Brain pericyte (primary cell): ENCODE measurements at regions not wholly inside any gene's neighbourhood (a gene's known extent, or its start where the extent isn't known, plus 50 kb on each side); places are given as distances from the start of the nearest gene placed in this dataset.

ENCODE experiments used
- DNase-seq: peaks from one replicate; pipeline ENCODE4 v3.0.0-alpha.2; 2012; ENCODE audit warnings: low read depth, low spot score

DNA sequence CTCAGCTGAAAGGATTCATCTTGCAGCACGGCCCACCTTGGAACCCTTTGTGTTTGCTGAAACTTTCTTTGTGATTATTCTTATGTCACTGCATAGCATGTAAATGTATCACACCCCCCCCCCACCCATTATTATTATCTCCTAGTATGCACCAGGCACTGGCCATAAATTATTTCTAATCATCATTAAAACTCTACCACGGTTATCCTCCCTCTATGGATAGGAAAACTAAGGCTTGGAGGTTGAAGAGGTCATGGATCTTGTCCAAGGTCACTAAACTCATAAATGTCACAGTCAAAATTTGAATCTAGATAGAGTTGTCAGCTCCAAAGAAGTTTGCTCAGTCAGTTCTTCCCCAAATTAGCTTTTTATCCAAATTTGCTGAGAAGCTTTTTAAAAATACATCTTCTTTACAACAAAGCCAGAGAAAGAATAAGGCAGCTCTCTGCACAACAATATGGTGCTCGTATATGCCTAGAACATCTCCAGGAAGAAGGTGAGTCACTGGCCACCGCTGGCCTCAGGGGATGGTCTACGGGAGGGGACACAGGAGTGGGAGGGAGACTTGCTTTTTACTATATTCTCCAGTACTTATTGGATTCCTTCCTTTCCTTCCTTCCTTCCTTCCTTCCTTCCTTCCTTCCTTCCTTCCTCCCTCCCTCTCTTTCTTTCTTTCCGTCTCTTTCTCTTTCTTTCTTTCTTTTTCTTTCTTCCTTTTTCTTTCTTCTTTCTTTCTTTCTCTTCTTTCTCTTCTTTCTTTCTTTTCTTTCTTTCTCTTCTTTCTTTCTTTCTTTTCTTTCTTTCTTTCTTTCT, 134.5 kb downstream of the VEGFA start:
- DNase-seq, result no peak

DNA sequence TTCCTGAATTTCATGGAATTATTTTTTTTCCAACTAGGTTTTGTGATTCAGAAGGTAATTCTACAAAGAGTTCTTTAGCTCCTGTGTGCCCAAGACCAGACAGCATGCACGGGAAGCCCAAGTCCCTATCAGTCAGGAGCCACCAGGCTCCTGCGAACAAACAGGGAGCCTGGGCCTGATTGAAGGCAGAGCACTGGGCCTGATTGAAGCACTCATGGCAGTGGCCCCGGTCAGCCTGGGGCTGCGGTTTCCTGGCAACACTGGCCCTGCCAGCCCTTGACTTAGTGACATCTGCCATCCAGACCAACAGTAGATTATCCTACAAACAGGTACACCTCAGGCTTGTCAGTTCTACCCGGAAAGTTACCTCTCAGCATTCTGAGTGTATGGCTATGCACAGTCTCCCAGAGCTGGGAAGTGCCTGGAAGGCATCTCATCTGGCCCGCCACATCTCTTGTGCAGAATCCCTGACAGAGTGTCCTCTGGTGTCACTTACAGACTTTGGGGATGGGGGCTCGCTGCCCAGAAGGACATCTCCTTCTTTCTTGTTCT, 133.8 kb downstream of the VEGFA start:
- no peak for DNase-seq

DNA sequence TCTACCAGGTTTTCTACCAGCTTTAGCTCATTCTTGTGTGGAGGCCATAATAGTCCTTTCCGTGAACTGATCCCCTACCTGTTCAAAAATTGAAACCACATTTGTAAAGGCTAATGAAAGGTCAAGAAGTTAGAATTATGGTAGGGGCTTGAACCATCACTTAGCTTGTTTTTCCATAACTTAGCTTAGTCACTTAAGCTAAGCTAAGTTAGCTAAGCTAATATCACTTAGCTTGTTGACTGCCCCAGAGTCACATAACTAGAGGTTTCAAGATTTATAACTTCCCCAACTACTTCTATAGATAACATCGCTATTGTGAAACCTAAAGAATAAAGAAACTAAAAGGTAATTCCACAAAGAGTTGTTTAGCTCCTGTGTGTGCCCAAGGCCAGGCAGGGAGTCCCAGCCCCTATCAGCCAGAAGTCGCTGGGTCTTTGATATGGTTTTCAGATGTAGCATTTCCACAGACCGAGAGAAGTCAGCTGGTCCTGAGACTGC, 131.8 kb downstream of the VEGFA start:
- DNase-seq, result no peak

DNA sequence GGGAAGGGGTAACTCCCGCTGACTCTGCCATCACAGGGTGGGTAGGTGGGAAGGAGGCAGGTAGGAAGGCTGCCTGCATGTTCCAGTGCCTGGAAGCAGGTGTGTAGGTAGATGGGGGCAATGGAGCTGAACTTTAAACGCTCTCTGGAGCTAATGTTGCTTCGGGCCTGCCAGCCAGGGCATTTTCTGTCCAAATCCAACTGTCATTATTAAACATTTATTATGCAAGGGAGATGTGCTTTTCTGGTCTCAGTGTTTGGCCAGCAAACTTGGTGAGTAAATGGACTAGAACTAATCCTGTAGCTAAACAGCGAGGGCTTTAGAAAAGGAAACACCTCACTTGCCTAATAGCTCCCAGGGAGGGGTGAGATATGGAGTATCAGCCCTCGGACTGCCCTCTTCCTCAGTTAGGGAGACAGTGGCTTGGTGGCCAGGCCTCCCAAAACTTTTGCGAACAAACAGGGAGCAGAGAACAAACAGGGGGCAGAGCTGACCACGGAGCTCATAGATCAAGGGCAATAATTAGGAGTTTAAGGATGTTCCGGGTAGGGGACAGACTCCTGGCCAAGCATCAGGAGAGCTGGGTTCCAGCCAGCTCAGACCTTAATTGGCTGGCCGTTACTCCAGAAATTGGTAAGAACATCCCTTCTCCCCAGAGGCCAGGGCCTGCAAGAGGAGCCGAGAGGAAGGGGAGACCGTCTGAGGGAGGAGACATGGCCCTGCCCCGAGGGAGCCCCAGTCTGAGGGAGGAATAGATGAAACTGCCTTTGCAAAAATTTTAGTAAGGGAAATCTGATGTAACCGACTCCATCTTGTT, 131.1 kb downstream of the VEGFA start:
- DNase-seq, result no peak

DNA sequence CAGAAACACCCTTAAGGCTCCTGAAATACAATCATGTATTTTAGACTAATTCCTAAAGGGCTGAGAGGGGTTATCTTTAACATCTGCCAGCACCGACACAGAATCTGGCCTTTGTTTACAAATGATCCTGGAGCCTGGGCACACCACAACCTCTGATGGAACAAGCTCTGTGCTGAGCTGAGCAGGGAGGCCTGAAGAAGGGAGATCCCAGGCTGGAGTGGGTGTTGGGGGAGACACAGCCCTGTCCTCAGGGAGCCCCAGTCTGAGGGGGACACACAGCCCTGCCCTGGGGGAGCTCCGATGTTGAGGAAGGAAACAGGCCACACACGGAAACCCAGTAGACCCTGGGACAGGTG, 130.5 kb downstream of the VEGFA start:
- DNase-seq, result no peak

DNA sequence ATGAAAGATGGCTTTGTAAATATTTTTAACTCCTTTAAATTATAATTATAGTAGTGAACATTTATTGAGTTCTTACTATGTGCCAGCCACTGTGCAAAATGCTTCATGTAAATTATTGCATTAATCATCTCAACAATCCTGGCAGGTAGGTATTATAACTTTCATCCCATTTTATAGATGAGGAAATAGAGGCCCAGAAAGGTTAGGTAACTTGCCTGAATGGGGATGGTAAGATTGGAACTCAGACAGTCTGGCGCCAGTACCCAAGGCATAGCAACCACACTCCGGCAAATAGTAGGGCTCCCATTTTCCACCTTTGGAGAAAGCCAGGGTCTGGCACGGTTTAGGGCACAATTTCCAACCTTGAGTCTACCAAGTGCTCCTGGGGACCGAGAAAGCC, 129.8 kb downstream of the VEGFA start:
- no peak for DNase-seq

DNA sequence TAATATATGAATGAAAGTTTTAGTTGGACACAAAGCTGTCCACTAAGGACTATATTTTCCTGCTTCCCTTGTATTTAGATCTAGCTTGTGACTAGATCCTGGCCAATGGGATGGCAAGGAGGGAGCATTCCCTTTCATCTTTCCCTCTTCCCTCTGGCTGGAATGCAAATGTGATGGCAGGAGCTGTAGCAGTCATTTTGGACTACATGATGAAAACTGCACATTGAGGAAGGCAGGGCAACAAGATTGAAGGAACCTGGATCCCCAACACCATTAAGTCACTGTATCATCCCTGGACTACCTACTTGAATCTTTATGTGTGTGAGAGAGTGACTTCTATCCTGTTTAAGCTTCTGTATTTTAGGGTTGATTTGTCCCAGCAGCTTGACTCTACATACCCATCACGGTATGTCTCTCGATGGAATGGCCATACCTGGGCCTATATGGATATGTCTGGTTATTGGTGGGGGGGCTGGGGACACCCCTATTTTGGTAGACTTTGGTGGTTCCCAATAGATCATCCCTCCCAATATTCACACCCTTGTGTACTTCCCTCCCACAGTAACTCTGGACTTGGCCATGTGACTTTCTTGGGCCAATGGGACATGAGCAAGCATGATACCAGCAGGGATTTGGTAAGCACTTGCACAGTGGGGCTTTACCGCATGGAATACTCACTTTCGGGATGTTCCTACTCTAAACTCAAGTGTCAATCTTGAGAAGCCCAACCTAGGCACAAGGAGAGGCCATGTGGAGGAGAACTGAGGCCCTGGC, 128.5 kb downstream of the VEGFA start:
- no peak for DNase-seq

DNA sequence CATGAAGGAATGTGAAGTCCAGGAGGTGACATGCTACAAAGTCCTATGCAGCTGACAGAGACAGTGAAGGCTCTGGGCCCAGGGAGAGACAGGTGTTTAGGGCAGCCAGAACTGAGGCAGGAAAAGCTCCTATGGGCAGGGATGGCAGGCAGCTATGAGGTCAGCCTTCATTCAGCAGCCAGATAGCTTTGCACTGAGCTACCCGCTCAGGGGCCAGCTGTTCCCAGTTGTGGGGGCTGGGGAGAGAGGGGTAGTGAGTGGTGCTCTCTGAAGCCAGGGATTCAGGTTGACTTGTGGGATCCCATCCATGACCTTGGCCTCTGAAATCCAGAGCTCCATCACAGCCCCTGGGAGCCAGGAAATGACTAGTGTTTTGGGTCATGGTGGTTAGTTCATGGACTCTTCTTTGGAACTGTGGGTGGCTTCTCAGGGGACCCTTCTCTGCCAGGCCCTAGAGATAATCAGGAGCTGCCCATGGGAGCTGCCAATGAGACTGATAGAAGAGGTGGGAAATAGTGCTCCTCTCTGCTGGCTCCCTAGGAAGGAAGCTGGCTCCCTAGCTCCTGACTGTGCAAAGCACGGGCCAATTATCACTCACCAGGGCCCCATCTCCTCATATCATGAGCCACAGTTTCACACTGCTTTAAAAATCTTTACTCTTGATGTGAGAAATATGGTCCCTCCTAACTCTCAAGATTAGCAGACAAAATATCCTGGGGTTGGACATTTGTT, 127.7 kb downstream of the VEGFA start:
- DNase-seq, result no peak

DNA sequence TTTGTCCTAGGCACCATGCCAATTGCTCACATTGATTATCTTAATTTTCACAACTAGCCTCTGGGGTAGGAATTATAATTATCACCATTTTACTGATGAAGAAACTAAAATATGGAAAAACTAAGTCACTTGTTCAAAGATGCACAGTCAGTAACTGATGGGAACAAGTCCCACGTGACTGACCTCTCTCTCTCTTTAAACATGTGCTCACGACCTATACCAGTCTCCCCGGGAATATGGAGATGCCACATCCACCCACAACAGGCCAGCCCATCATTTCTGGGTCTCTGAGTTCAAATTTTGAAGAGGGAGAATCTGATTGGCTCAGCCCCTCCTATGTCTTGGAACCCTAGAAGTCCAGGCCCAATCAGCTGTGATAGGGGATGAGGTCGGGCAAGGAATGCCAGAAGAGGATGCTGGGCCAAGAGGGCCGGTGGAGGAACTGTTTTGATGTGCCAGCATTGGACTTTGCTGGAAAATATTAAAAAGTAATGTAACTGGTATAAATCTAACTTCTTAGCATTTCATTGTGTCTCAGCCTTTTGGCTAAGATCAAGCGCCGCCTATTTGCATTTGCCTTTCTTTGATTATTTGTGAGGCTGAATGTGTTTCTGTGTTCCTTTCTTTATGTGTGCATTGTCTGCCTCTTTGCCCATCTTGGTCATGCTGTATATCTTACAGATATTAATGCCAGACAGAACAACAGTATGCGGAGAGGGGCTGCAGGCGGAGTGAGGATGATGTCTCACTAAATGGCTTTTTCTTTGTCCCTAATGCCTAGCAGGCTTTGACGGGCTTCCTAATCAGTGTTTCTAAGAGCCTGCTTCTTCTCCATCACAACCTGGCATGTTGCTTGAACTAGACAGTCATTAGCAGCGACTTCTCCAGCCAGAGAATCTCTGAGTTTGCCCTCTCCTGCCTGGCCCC, 126.6 kb downstream of the VEGFA start:
- no peak for DNase-seq

DNA sequence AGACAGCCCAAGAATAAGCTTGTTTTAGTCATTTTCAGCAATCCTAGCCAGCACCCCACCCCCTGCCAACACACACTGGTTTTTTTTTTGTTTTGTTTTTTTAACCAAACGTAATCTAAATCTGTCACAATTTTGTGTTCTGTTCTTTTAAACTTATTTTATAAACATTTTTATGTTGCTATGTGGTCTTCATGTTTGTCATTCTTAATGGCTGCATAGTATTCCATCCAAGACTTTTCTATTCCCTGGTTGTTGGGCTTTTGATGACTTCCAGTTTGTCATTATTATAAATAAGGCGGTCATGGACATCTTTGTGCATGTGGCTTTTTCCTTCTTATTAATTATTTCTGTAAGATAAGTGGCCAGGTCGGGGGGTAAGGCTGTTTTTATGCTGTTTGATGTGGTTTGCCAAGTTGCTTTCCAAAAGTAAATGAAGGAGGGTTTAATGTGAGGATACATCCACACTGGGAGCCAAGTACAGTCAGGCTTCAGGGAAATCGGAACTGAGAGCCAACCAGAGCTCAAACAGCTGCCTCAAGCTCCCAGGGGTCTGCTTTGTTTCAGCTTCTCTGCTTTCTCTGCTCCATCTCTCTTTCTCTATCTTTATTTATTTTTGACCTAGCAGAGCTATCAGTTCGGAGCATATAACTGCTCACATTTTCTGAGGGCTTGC, 125.8 kb downstream of the VEGFA start:
- no peak for DNase-seq

DNA sequence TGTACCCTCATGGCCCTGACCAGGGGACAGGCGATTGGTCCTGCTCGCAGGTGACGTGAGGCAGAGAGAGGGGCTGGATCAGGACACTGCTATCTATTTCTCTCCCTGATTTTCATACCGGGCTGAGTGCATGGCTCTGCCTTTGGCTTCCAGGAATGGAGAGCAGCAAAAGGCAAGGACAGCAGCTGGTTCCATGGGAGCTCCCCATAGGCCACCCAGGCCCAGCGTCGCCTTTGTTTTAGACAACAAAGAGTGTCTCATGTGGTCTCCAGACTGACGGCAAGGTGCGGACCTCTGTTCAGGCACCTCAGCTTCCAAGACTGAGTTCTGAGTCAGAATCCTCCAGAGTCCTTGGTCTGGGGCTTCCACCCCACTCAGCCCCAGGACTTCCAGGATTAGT, 123.1 kb downstream of the VEGFA start:
- no peak for DNase-seq

DNA sequence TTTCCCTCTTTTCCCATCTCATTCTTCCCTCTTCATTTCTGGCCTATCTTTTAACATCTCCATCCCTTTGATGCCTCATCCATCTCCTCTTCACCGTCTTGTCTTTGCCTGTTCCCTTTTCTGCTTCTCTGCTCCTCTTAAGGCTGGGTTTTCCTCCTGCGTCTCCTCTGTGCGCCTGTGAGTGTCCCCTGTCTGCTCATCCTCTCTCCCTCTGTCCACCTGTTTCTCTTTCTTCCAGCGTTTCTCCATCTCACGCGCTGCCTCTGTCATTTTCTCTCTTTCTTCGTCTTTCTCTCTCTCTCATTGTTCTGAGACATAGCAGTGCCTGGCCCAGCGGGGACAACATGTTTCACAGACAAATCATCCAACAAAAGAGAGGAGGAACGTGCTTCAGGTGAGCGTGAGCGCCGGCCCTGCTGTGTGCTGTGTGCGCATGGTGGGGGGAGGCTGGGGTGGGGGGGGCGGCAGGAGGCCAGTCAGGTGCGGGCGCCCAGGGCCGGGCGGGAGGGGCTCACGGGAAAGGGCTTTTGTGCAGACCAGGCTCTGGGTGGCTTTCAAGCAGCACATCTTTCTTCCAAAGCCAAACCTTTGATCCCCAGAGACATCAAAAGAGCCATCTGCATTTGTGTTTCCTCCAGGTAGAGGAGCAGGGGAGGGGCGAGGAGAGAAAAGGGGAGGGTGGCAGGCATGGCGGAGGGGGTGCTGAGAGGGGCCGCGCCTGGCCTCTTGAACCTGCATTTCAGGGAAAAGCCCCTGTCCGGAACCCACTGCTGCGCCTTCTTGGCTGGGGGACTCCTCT, 121.3 kb downstream of the VEGFA start:
- DNase-seq, result no peak

DNA sequence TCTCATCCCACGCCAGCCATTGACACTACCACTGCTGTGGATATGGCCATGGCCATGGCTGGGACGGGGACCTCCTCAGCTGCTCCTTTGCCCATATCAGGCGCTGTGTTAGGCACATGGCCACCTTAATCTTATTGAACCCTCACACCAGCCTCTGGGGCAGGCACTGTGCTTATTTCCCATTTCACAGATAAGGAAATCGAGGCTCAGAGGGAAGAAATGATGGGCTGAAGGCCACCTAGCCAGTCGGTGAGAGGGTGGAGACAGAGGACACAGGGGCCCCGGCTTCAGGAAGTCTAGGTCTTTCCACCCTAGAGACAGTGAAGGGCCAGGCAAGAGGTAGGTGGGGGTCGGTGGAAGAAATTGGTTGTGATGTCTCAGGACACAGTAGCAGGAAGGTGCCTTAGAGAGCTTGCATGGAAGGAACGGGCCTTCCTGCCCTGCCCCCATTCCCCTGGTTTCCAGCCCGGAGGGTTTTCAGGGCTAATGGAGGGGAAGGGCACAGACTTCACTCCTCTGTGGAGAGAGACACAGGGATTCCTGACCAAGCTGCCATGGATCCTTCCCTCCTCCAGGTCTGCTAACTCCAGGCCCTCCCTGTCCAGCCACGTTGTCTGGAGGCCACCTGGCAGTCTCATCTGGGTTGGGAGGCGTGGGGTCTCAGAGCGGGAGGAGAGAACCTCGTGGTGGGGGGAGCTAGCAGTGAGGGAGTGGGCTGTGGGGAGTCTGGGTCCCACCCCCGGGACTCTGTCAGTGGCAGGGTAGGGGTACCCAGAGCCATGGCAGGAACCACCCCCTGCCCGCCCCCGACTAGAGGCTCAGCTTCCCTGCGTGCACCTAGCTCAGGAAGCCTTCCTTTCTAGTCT, 120.4 kb downstream of the VEGFA start:
- DNase-seq, result no peak

DNA sequence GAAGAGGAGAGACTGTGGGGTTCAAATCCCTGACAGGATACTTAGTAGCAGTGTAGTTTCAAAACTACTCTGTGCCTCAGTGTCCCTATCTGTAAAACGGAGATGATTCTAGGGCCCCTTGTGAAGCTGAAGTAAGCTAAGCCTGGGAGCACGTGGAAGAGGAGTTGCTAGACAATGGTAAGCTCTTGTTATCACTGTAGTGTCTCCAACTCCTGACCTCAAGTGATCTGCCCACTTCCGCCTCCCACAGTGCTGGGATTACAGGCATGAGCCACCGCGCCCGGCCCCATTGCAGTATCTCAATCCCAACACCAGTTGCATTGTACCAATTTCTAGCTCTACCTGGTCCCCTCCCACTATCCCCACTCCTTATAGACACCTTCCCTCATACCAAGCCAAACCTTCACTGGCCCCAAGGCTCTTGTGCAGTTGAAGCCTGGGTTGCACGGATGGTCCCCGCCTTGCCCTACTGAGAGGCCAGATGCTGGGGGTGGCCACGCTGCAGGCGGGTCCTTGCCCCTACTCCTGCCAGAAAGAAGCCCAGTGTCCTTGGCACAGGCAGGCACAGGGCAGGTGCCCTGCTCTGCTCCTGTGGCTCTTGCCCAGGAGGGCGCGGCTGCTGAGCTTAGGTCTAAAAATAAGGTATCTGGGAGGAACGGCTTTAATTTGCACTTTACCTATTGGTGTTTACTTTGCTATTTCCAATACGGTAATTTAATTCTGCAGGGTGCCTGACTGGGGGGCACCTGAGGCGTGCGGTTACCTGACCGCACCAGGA, 118.1 kb downstream of the VEGFA start:
- DNase-seq, result no peak

DNA sequence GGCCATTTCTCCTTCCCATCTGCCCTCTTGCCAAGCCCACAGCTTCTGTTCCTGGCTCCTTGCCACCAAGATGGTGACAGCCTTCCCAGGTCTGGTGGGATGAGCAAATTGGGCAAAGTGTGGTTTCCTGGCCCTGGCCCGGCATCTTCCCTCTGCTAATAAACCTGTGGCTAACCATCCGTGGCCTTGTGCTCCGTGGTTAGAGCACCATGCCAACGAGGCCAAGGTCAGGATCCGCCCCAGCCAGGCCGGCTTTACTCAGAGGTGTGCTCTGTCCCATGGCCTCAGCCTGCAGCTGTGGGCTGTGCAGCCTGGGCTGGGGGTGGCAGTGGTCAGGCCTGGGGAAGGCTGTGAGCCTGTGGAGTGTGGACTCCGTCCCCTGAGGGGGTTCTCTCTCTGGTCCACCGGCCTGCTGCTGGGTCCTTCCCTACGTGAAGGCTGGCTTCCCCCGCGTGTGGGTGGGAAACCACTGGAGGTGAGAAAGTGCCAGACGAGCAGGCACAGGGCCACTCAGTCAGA, 117.4 kb downstream of the VEGFA start:
- DNase-seq, result no peak

DNA sequence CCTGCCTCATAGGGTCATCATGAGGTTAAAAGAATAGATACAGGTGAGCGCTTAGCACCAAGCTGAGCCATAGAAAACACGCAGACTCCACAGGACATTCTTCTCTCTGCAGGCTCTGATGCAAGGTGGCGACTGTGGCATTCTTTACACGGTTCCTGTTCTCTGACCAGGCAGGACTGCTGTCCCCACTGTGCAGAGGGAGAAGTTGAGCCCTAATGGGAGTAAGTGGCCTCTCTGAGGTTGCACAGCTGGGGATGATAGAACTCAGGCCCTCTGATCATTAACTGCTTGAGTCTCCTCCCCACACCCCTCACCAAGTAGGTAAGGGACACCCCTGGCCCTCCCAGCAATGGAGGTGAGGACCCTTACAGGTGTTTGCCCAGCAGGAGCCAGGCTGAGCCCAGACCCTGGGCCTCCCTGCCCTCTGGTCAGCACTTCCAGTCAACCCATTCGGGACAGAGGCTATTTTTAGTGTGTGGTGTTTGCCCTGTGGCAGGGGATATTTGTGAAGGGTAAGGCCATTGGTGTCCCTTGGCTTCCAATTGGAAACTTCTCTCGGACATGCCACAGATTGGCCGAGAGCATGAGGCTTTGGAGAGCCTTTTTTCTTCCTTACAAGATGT, 116.8 kb downstream of the VEGFA start:
- DNase-seq, result no peak
